ENCODE measurements at regions not wholly inside any gene's neighbourhood (a gene's known extent, or its start where the extent isn't known, plus 50 kb on each side); places are given as distances from the start of the nearest gene placed in this dataset.

DNA sequence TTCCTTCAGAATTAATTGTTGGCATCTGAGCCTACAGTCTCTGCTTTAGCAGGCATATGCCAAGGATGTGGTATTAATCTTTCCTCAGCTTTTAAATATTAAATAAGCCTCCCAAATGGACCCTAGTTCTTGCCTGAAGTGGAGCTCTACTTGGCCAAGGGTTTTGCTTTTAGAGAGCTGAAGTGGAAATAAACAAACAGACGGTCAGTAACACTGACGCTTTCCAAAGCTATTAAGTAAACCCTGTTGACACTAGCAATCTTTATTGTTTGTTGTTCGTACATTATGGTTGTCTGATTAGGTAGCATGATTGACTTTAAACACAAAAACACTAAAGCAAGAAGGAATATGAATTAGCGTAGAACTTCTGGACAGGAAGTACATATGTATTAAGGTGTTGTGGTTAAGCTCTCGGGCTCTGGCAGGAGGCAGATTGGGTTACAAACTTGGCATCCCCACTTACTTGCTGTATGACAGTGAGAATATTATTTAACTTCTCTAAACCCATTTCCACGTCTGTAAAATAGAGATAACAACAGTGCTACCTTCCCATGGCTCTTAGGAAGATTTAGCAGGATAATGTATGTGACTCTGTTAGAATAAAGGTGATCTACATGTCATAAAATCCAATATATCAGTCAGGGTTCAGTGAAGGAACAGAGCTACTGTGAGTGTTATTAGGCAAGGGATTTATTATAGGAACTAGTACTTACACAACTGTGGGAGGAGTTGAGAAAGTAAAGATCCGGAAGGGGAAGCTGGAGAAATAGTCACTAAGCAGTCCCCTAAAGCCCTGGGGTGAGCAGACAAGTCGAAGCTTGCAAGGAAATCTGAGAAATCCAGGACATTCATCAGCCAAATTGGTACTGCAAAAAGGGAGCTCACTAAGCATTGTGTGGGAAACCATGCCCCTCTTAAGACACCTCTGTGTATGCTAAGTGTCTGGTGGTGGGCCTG lies 92.2 kb upstream of the ATF7IP start:
- Histone ChIP-seq H3K36me3 (ENCODE audit: control insufficient read depth in 2 of 2, extremely low read depth in 1 of 2, insufficient read depth in 2 of 2, low read length in 2 of 2) (no peaks in the 10 kb centered on the region), H3K4me3 (ENCODE audit: control insufficient read depth in 2 of 3, extremely low read depth in 1 of 3, insufficient read depth in 2 of 3, low read depth in 1 of 3, low read length in 3 of 3) (peak overlapping the region in 1 of 3 experiments; percentile 20), H3K9ac (ENCODE audit: control insufficient read depth, extremely low read depth, insufficient read depth, low read length) (peak overlapping the region; percentile 26), H3K27ac (ENCODE audit: control insufficient read depth, insufficient read depth, low read length) (peak overlapping the region; percentile 54), H2AFZ (ENCODE audit: control insufficient read depth, low read length) (peak overlapping the region; percentile 86), H3K79me2 (ENCODE audit: control insufficient read depth, insufficient read depth, low read length) (no peaks in the 10 kb centered on the region), H3K9me3 (ENCODE audit: control insufficient read depth, low read depth, low read length) (no peaks in the 10 kb centered on the region), H4K20me1 (ENCODE audit: control insufficient read depth, extremely low read depth, insufficient read depth, low read length) (no peaks in the 10 kb centered on the region), H3K4me2 (ENCODE audit: control insufficient read depth, extremely low read depth, insufficient read depth, low read depth, low read length) (peak overlapping the region; percentile 67), H3K27me3 (ENCODE audit: control insufficient read depth, extremely low read depth, insufficient read depth, low read length) (no peaks in the 10 kb centered on the region), H3K9me1 (ENCODE audit: control insufficient read depth, extremely low read depth, insufficient read depth, low read length) (no peaks in the 10 kb centered on the region), H3K4me1 (ENCODE audit: control insufficient read depth, extremely low read depth, insufficient read depth, low read length) (peaks cover 14% of the 10 kb centered on the region)
- DNase-seq (ENCODE audit: low read depth, low spot score) (peak; percentile 78), FAIRE-seq (peak; percentile 86)
- dilution Hi-C loops (cut with MboI; ENCODE audit: extremely low pct_ligation_motif_present, low sequenced_read_pairs): no loop called here
- TF ChIP-seq, protein P1, sequence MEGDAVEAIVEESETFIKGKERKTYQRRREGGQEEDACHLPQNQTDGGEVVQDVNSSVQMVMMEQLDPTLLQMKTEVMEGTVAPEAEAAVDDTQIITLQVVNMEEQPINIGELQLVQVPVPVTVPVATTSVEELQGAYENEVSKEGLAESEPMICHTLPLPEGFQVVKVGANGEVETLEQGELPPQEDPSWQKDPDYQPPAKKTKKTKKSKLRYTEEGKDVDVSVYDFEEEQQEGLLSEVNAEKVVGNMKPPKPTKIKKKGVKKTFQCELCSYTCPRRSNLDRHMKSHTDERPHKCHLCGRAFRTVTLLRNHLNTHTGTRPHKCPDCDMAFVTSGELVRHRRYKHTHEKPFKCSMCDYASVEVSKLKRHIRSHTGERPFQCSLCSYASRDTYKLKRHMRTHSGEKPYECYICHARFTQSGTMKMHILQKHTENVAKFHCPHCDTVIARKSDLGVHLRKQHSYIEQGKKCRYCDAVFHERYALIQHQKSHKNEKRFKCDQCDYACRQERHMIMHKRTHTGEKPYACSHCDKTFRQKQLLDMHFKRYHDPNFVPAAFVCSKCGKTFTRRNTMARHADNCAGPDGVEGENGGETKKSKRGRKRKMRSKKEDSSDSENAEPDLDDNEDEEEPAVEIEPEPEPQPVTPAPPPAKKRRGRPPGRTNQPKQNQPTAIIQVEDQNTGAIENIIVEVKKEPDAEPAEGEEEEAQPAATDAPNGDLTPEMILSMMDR (optimal IDR thresholded peaks at IDR 0.05 in 1 of 3, IDR thresholded peaks at IDR 0.05 in 1 of 3, conservative IDR thresholded peaks at IDR 0.05 in 1 of 3; ENCODE audit: extremely low read depth in 1 of 3, insufficient read depth in 2 of 3, low read length in 3 of 3): no peak
- no peak for TF ChIP-seq EZH2 (IDR thresholded peaks at IDR 0.05; ENCODE audit: low read length)

DNA sequence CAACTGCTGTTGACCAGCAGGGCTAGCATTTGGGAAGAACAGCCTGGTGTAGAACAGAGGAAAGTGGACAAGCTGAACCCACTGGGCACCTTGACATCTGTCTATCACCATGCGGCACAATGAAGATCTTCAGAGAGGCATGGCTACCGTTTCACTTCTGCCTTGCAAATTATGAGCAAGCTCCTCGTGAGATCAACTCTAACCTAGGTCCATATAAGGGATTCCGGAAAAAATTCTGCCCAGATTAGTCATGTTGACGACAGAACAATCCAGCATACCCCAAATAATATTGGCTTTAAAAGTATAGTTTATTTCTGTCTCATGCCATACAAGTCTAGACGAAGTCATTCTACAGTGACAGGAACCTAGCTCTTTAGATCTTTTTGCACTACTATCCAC lies 91.6 kb upstream of the ATF7IP start:
- H3K9me3 ChIP-seq (ENCODE audit: control insufficient read depth, low read depth, low read length): no peaks in the 10 kb centered on the region
- no peak for TF ChIP-seq EZH2 (IDR thresholded peaks at IDR 0.05; ENCODE audit: low read length)
- TF ChIP-seq, protein P1 (optimal IDR thresholded peaks at IDR 0.05 in 1 of 3, IDR thresholded peaks at IDR 0.05 in 1 of 3, conservative IDR thresholded peaks at IDR 0.05 in 1 of 3; ENCODE audit: extremely low read depth in 1 of 3, insufficient read depth in 2 of 3, low read length in 3 of 3): no peak
- H3K36me3 ChIP-seq (ENCODE audit: control insufficient read depth in 2 of 2, extremely low read depth in 1 of 2, insufficient read depth in 2 of 2, low read length in 2 of 2): no peaks in the 10 kb centered on the region
- peak overlapping the region in 1 of 3 experiments; percentile 20 for H3K4me3 ChIP-seq (ENCODE audit: control insufficient read depth in 2 of 3, extremely low read depth in 1 of 3, insufficient read depth in 2 of 3, low read depth in 1 of 3, low read length in 3 of 3)
- peak overlapping the region; percentile 86 for H2AFZ ChIP-seq (ENCODE audit: control insufficient read depth, low read length)
- H3K4me1 ChIP-seq (ENCODE audit: control insufficient read depth, extremely low read depth, insufficient read depth, low read length): peaks cover 14% of the 10 kb centered on the region
- peak overlapping the region; percentile 26 for H3K9ac ChIP-seq (ENCODE audit: control insufficient read depth, extremely low read depth, insufficient read depth, low read length)
- DNase-seq (ENCODE audit: low read depth, low spot score): no peak
- H4K20me1 ChIP-seq (ENCODE audit: control insufficient read depth, extremely low read depth, insufficient read depth, low read length): no peaks in the 10 kb centered on the region
- no peaks in the 10 kb centered on the region for H3K27me3 ChIP-seq (ENCODE audit: control insufficient read depth, extremely low read depth, insufficient read depth, low read length)
- no peak for FAIRE-seq
- H3K4me2 ChIP-seq (ENCODE audit: control insufficient read depth, extremely low read depth, insufficient read depth, low read depth, low read length): peak overlapping the region; percentile 67
- peak overlapping the region; percentile 54 for H3K27ac ChIP-seq (ENCODE audit: control insufficient read depth, insufficient read depth, low read length)
- no peaks in the 10 kb centered on the region for H3K9me1 ChIP-seq (ENCODE audit: control insufficient read depth, extremely low read depth, insufficient read depth, low read length)
- no peaks in the 10 kb centered on the region for H3K79me2 ChIP-seq (ENCODE audit: control insufficient read depth, insufficient read depth, low read length)
- dilution Hi-C loops (cut with MboI; ENCODE audit: extremely low pct_ligation_motif_present, low sequenced_read_pairs): no loop called here
